OCI-LY3 (cell line): ENCODE measurements at regions not wholly inside any gene's neighbourhood (a gene's known extent, or its start where the extent isn't known, plus 50 kb on each side); places are given as distances from the start of the nearest gene placed in this dataset.

Experiments
- CTCF ChIP-seq: fragments of 200-600, 300-600 bp; sonication (generic); IDR thresholded peaks from 2 replicates; pipeline ENCODE4 v1.5.1; 2014; ENCODE audit warnings: antibody characterized with exemption, low read length, low read depth
- EZH2phosphoT487 ChIP-seq: fragments of 200-600 bp; shearing (Covaris generic); IDR thresholded peaks from 2 replicates; pipeline ENCODE4 v1.6.1; 2018; ENCODE audit warnings: antibody characterized with exemption, mixed run types, low read depth

- TF ChIP-seq CTCF: no peak
- no peak for TF ChIP-seq EZH2phosphoT487
These were observed 281.2 kb downstream of the RRAGC start for GRCh38 chr1:38578271-38578951.
